GM21825 (cell line): ENCODE measurements at regions not wholly inside any gene's neighbourhood (a gene's known extent, or its start where the extent isn't known, plus 50 kb on each side); places are given as distances from the start of the nearest gene placed in this dataset.

Source experiments
- ATAC-seq: cut with Tn5 transposase; IDR thresholded peaks from one replicate; pipeline ENCODE4 v1.9.1; 2021; ENCODE audit warnings: mild to moderate bottlenecking, moderate library complexity; ENCODE audit not compliant: unreplicated experiment

DNA sequence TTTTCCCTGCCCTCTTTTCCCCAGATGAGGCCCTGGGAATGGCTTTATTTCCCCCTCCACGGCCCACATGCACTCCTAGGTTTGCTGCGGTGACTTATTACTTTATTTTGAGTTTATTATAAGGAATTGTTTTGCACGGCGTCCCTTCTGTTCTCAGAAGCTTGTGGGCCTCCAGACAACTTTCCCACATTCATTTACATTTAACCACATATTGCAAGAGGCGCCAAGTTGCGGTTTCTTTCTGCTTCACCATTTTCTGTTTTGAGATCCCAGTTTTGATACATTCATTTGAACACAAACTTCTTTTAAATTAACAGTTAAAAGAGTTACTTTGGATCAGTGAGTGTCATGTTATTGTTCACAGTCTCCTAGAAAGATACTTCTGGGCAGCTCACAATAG, 532.5 kb upstream of the MGMT start:
- ATAC-seq: no peak

- no peak for ATAC-seq
These were observed 530.6 kb upstream of the MGMT start for GRCh38 chr10:128936392-128936791.

DNA sequence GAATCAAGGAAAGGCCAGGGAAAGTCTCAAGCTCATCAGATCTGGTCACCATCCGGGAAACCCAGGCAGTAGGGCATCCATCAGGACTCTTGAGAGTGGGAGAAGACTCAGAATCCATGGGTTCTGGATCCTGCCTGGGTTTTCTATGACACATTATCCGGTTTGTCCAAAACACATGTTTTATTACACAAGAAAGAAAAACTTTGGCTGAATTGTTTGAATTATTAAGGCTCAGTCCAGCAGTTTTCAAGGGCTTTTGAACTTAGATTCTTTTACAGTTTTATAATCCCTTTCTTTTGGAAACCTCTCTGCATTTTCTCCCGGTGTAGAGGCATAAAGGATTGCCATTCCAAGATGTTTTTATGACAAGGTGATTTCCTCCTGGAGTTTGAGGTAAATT, 528.5 kb upstream of the MGMT start:
- ATAC-seq: no peak

- no peak for ATAC-seq
These were observed 527.0 kb upstream of the MGMT start for GRCh38 chr10:128940081-128940480.

GRCh38 chr10:128943111-128943510, 523.9 kb upstream of the MGMT start:
- ATAC-seq: no peak

DNA sequence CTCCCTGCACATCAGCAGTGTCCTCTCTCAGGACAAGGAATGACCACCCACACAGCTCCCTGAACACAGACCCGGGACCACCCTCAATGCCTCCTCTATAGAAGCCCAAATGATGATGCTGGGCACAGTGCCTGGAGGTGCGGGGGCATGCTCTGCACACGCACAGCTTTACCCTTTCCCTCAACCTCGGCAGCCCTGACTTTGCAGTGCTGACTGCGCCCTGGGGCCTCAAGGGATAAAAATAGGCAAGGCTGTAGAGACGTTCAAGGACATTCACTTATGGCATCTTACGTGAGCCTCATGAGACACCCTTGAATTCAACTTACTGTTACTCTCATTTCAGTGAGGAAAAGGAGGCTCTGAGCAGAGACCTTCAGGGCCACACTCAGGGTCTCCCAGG, 521.6 kb upstream of the MGMT start:
- no peak for ATAC-seq

DNA sequence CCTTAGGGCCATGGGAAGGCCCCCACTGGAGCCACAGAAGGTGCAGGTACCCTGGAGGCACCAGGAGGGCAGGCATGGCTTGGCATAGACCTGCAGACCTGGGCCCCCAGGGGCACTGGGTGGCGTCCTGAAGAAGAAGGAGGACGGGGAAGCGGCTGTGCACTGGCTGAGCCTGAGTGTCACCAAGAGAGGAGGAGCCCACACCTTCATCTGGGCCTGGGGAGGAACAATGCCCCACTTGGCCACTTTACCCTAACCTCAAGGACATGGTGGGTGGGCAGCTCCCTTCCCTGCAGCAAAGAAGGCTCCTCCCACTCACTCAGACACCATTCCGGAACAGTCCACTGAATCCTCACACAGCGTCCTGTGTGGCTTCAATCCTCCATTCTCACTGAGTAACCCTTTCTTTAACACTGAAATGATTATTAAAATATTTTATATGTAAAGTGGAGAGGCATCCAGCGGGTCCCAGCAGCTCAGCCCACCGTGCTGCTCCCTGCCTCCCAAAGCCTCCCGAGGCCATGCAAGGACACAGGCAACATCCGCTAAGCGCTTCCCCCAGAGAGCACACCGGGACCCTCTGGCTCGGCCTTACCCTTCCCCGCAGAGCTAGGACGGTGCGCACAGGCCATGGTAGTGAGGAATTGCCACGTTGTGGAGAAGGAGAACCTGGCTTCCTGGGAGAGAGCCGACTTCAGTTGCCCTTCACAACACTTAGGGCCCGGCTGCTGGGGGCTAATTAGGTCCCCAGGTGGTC, 516.7 kb upstream of the MGMT start:
- ATAC-seq: no peak

DNA sequence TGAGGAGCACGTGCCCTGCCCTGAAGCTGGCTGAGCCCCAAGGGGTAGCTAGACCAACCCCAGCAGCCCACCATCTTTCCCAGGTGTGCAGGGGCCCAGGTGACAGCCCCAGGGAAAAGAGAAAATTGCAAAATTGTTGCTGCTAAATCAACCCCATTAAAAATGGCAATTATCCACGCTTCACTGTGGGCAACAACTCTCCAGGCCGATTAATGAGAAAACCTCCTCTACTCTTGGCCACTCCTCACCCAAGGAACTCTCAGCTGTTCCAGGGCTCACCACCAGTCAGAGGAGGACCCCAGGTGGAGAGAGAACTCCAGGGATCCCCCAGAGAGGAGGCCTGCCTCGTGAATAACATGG, 516.1 kb upstream of the MGMT start:
- no peak for ATAC-seq

GRCh38 chr10:128952856-128953255, 514.2 kb upstream of the MGMT start:
- ATAC-seq: no peak

DNA sequence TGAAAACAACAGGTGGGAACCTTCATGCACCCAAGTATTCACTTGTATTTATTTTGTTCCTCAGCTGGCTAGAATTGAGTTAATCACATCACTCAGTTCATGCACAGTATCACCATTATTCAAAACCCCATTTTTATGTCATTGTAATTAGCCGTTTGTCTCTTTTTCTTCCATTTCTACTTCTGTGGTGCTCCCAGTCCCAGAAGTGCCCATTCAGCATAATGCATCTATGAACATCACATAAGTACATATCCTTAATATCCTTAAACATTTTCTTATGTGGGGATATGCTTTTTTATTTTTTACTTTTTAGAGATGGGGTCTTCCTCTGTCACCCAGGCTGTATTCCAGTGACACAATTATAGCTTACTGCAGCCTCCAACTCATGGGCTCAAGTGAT, 510.9 kb upstream of the MGMT start:
- ATAC-seq: no peak

GRCh38 chr10:128957221-128957620, 509.8 kb upstream of the MGMT start:
- no peak for ATAC-seq

- ATAC-seq: no peak
These were observed 508.0 kb upstream of the MGMT start for GRCh38 chr10:128958834-128959690.

DNA sequence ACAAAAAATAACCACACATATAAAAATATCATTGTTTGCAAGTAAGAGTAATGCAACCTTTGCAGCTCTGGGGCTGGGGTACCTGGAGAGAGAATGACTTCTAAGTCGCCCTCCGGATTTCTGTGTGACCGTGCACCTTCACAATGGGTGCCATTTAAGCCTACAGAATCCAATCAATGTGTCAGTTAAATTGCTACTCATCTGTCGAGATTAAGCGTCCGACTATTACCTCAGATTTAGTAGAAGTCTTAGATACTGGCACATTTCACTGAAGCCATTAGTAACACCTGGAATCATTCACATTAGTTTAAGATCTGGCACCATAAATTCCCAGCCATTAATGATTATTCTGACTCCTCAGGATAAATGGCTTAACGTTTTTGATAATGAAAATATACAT, 507.3 kb upstream of the MGMT start:
- no peak for ATAC-seq

DNA sequence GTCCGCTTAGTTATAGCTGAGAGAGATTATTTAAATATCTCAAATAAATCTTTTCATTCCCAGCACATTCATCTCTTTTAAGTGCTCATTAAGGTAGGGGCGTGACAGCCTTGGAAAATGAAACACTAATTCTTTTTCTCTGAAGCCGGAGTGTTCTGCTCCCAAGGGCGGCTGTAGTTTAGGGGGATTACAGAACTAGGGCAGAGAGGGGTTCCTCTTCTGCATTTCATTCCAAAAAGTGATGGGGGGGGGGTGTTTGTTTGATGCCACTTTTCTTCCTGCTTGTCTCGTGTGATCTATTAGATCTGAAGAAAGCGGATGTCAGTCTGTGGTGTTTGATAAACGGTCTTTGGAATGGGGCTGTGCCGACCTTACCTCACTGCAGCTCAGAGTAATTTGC, 506.5 kb upstream of the MGMT start:
- ATAC-seq: no peak

DNA sequence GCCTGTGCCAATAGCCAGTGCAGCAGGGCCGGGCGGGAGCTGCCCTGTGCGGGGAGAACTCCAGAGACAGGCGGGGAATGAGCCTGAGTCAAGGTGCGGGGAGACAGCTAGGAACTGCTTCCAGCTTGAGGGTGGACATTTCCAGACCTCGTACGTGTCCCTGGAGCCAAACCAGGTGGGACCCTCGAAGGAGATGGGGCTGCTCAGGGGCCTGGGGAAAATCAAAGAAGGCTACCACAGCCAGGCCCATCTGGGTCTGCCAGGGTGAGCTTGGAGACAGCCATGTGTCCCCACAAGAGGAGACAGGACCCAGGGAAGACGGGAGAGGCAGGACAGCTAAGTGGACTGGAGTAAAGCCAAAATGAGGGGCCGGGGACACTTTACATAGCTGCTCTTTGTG, 504.9 kb upstream of the MGMT start:
- no peak for ATAC-seq

DNA sequence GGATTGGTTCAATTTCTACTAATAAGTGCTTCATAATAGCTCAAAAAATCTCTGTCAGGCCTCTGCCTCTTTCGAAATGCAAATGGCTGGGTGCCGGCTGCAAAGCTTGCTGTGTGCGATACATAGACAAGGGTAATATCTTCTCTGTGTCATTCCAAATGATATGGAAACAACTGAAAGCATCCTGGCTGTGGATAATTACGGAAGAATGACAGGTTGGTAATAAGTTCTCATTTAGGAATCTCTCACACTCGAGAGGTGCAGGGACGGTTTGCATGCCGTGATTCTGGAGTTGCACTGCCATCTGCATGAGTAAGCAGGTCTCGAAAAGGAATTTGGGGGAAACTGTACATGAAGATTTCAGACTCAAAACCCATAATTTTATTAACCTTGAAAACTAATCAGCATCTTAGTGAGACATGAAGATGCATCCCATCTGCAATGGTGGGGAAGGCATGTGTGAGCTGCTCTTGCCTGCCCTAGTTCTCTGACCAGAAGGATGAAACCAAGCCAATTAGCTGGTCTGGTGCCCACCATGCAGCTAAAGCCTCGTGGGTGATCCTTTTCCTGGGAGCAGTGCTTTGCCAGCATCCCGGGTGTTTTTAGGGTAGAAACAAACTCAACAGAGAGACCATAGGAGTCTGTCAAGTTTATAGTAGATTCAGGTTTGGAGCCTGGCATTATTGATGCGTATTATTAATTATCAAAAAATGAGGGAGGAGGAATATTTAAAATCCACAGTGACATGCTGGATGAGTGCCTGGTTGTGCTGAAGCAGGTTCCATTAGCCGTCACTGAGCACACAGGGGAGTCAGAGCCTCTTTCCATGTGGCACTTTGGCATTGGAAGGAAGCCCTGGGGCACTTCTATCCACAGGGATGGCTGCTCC, 503.6 kb upstream of the MGMT start:
- ATAC-seq: no peak

GRCh38 chr10:128964100-128964403, 503.0 kb upstream of the MGMT start:
- ATAC-seq: no peak

- no peak for ATAC-seq
These were observed 498.9 kb upstream of the MGMT start for GRCh38 chr10:128967980-128968756.

DNA sequence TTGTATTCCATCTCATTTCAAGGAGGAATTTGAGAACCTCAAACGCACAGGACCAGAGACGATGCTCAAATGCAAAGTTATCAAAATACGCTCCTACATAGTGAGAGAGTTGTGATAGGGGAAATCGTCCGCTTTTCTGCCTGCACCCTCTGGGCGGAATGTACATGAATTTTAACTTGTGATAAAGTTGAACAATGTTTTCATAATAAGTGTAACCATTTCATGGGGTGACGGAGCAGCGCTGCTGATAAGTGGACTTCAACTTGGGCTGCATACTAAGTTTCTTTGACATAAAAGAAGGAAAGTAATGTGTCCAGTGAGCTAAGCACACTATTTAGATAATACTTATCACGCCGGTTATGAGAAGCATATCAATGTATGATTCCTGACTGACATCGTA, 497.5 kb upstream of the MGMT start:
- ATAC-seq: no peak

DNA sequence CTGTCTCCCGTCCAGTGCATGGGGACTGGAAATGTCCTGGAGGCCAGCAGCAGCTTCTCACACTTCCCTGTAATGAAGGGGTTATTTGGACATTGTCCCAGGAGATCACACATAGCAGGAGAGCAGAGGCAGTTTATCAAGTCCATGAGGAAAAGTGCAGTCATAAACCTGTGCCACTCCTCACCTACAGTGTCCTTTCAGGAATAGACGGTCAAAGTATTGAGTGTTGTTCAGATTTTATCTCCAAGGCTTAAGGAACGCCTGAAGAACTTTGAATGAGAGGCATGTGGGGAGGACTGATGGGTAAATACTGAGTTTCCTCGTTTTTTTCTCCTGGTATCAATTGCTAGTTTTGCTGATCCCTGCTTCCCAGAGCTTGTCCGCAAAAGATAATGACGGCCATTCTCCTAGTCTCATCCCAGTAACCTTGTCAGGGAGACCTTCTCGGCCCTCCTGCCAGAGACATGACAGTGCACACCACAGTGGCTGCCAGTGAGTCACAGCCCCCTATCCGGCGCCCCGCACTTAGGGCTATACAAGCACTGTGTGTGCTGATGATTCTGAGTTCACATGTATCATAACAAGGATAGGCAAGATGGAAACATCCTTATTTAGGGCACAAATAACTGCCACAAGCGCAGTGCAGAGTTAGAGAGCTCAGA, 495.5 kb upstream of the MGMT start:
- ATAC-seq: no peak
